Heart left ventricle (tissue), 16 donors: ENCODE measurements at regions not wholly inside any gene's neighbourhood (a gene's known extent, or its start where the extent isn't known, plus 50 kb on each side); places are given as distances from the start of the nearest gene placed in this dataset.

Experiments
- ATAC-seq, 4 donors: fragments of 200-7000 bp; cut with Tn5 transposase; one replicate each; pipeline ENCODE4 v1.9.1; 2020 to 2022; ENCODE audit warnings: moderate library complexity in 4 of 4, mild to moderate bottlenecking in 3 of 4, moderate number of reproducible peaks in 1 of 4
- DNase-seq, 5 donors: peaks; one replicate each; pipeline ENCODE4 v3.0.0-alpha.2; 2020
- H3K27ac ChIP-seq, 12 donors: fragments of 200-600 bp; sonication (generic) in 4 of 12; one replicate each; pipeline versions ENCODE4 v1.5.0 to v1.8.0; 2016 to 2022; ENCODE audit warnings: mild to moderate bottlenecking in 2 of 12
- H3K27me3 ChIP-seq, 9 donors: fragments of 200-600 bp; sonication (generic) in 2 of 9; one replicate each; pipeline versions ENCODE4 v1.5.1 to v1.8.0; 2016 to 2022; ENCODE audit warnings: mild to moderate bottlenecking in 3 of 9
- H3K36me3 ChIP-seq, 9 donors: fragments of 200-600 bp; sonication (generic) in 2 of 9; one replicate each; pipeline versions ENCODE4 v1.5.0 to v1.8.0; 2018 to 2022; ENCODE audit warnings: mild to moderate bottlenecking in 2 of 9
- H3K4me1 ChIP-seq, 12 donors: fragments of 200-600 bp; sonication (generic) in 4 of 12; one replicate each; pipeline versions ENCODE4 v1.5.0 to v1.8.0; 2016 to 2022; ENCODE audit warnings: mild to moderate bottlenecking in 3 of 12
- H3K4me3 ChIP-seq, 12 donors: fragments of 200-600 bp; sonication (generic) in 4 of 12; one replicate each; pipeline versions ENCODE4 v1.5.0 to v1.8.0; 2017 to 2022; ENCODE audit warnings: mild to moderate bottlenecking in 9 of 12, moderate library complexity in 4 of 12
- H3K9me3 ChIP-seq, 12 donors: fragments of 200-600 bp; sonication (generic) in 4 of 12; one replicate each; pipeline versions ENCODE4 v1.5.0 to v1.8.0; 2016 to 2022; ENCODE audit warnings: mild to moderate bottlenecking in 1 of 12
- POLR2A ChIP-seq, 2 donors: fragments of 450-650 bp; IDR thresholded peaks; one replicate each; pipeline ENCODE4 v1.6.1; 2017; ENCODE audit warnings: antibody characterized with exemption in 2 of 2, mild to moderate bottlenecking in 2 of 2, moderate library complexity in 2 of 2
- WGBS, 4 donors: extraction: QIAGEN DNeasy Blood & Tissue Kit in 2 of 4; methylation state at CpG; one replicate each; pipeline versions ENCODE4 v1.1.5 to v1.1.7; 2013 to 2018; 5-methylcytosine and 5-hydroxymethylcytosine counted together
- intact Hi-C, 10 donors: fragments of 100-400 bp; cut with DNase I; formaldehyde crosslinking; loops; one replicate each; pipeline versions ENCODE4 v1.11.1 to v1.14.2; 2022
- TF ChIP-seq, protein P1 (sequence below), 12 donors: fragments of 200-600 bp; sonication (generic) in 4 of 12; IDR thresholded peaks; one replicate each; pipeline versions ENCODE4 v1.5.0 to v1.8.0; 2018 to 2022; ENCODE audit warnings: antibody characterized with exemption in 12 of 12, mild to moderate bottlenecking in 5 of 12
- donor health status: ischemic (EF 13 %, LVEDD 7.1; RV severe dilation, severe dysfunction).
- donor health status: healthy with polysubstance abuse.
- donor health status: DM: no; HTN: yes; CAD: no.
- donor health status: DM: no; HTN: no; CAD: no.
- donor health status: ischemic (EF 25% LVEDD 6.9; RV normal size, moderate dysfunction).
- donor health status: ischemic (EF 25% LVEDD 5.7; RV mildly dilated, moderate dysfunction).
- donor health status: healthy.
- donor health status: DM: yes; HTN: yes; CAD: no.
- donor health status: ischemic (EF 35%, LVEDD 5.7; RV mildly dilated, moderate dysfunction).
- donor health status: nonischemic (EF 11% LVEDD 7.7; RV severe dilation, severe dysfunction).
- donor health status: DM: yes; HTN: yes; CAD: no.
- donor health status: PGD.
- donor health status: ischemic (EF 29% LVEDD 5.4; RV normal size, mild dysfunction).
- donor health status: nonischemic (EF 23%, LVEDD 6.1; RV moderate dilation, normal function).

DNA sequence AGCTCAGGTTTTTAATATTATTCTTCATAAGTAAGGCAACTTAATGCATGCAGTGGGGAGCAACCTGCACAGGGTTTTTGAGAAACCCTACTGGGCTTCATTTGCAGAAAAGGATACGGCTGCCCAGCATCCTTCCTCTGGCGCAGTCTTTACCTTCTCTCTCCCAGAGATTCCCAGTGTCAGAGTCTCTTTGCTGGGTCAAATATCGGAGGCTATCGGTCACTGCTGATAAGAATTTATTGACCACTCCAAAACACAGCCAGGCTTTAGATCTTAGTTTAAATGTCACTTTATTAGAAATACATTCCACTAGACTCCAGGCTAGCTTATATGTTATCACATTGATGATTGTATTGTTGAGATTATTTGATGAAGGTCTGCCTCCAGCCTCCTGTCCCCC lies 147.2 kb upstream of the CPSF6 start:
- ATAC-seq (no peak), DNase-seq (no peak)
- intact Hi-C loops, result no loop called here
- H3K4me3 ChIP-seq, result no peak overlapping the region
- no peaks in the 10 kb centered on the region for H3K9me3 ChIP-seq
- H3K27me3 ChIP-seq, result peaks cover 0 to 7% (median 0%) of the 10 kb centered on the region in 9 donors
- no peak for TF ChIP-seq POLR2A (IDR thresholded peaks at IDR 0.05)
- TF ChIP-seq, protein P1, sequence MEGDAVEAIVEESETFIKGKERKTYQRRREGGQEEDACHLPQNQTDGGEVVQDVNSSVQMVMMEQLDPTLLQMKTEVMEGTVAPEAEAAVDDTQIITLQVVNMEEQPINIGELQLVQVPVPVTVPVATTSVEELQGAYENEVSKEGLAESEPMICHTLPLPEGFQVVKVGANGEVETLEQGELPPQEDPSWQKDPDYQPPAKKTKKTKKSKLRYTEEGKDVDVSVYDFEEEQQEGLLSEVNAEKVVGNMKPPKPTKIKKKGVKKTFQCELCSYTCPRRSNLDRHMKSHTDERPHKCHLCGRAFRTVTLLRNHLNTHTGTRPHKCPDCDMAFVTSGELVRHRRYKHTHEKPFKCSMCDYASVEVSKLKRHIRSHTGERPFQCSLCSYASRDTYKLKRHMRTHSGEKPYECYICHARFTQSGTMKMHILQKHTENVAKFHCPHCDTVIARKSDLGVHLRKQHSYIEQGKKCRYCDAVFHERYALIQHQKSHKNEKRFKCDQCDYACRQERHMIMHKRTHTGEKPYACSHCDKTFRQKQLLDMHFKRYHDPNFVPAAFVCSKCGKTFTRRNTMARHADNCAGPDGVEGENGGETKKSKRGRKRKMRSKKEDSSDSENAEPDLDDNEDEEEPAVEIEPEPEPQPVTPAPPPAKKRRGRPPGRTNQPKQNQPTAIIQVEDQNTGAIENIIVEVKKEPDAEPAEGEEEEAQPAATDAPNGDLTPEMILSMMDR (IDR thresholded peaks at IDR 0.05), result no peak
- no peak overlapping the region for H3K27ac ChIP-seq
- H3K36me3 ChIP-seq, result no peaks in the 10 kb centered on the region
- WGBS, 4 donors, result 88 to 93% (median 91%) methylated on average over 4 of the region's 4 CpGs
- H3K4me1 ChIP-seq, result peaks cover 0 to 18% (median 0%) of the 10 kb centered on the region in 12 donors

DNA sequence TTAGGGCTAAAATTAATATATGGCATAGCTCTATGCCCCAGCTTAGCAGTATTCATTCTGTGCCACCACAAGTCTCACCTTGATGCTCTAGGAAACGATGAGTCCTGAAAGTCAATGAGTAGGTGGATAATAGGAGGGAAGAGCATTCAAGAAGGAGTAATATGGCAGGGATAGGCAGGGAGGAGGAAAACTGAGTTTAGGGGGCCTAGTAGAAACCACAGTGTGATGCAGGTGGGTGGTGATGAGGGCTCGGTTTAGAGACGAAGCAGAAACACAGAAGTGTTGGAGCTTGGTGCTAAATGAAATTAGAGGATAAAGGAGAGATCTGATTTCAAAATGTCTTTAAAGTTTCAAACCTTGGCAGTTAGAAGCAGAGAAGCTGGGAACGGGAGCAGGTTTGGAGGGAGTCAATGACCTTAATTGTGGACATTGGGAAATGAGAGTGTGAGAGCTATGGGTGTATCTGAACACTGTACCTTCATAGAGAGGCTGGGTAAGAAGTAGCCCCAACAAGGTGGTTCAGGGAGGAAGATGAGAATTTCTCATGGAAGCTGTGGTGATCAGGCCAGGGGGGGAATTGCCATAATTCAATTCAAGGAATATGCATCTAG lies 144.7 kb upstream of the CPSF6 start:
- DNase-seq (no peak), ATAC-seq (no peak)
- Histone ChIP-seq H3K4me3 (no peak overlapping the region), H3K4me1 (peaks cover 0 to 20% (median 0%) of the 10 kb centered on the region in 12 donors), H3K36me3 (no peaks in the 10 kb centered on the region), H3K27ac (no peak overlapping the region), H3K27me3 (peaks cover 0 to 16% (median 0%) of the 10 kb centered on the region in 9 donors), H3K9me3 (no peaks in the 10 kb centered on the region)
- TF ChIP-seq POLR2A (IDR thresholded peaks at IDR 0.05), result no peak
- TF ChIP-seq, protein P1 (IDR thresholded peaks at IDR 0.05), result no peak
- intact Hi-C loops, result no loop called here
- 68 to 69% (median 69%) methylated on average over 4 of the region's 4 CpGs for WGBS, 4 donors

DNA sequence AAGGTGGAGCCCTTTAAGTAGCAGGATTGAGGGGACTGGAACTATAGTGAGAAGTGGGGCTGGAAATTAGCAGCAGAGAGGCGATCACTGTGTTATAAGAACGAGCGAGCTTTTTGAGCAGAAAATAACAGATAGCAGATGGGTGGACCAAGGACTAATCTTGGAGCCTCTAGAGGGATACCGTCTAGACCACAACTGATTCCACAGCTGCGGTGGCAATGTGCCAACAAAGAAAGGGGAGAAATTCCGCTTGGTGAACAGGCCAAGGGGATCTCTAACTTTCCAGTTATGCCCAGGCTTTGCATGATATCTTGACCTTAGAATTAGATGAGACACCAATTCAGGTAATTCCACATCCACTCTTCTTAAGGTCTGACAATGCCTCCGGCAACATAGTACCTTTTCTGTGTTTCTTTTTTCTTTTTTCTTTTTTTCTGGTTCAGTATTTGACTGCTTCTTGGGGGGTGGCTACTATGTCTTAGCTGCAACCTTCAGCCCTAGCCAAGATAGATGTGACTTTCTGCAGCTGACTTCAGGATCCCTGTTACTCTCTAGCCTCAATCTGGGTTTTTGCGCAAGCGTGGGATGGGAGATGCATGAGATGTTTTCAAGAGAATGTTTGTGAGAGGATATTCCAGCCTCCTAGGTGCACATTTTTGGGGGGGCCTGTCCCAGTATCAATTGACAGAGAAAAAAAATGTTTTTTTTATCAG lies 143.4 kb upstream of the CPSF6 start:
- H3K36me3 ChIP-seq, result no peaks in the 10 kb centered on the region
- H3K27ac ChIP-seq, result no peak overlapping the region
- H3K4me3 ChIP-seq, result no peak overlapping the region
- 57 to 64% (median 60%) methylated on average over 9 of the region's 9 CpGs for WGBS, 4 donors
- DNase-seq (peak in 3 of 5 donors; percentile 29 to 42 (median 30)), ATAC-seq (peak in 2 of 4 donors; percentile 34 to 55)
- H3K27me3 ChIP-seq, result peaks cover 0 to 19% (median 0%) of the 10 kb centered on the region in 9 donors
- TF ChIP-seq POLR2A (IDR thresholded peaks at IDR 0.05), result no peak
- TF ChIP-seq, protein P1 (IDR thresholded peaks at IDR 0.05), result no peak
- no peaks in the 10 kb centered on the region for H3K9me3 ChIP-seq
- H3K4me1 ChIP-seq, result peaks cover 0 to 20% (median 0%) of the 10 kb centered on the region in 12 donors
- intact Hi-C loops, result no loop called here

DNA sequence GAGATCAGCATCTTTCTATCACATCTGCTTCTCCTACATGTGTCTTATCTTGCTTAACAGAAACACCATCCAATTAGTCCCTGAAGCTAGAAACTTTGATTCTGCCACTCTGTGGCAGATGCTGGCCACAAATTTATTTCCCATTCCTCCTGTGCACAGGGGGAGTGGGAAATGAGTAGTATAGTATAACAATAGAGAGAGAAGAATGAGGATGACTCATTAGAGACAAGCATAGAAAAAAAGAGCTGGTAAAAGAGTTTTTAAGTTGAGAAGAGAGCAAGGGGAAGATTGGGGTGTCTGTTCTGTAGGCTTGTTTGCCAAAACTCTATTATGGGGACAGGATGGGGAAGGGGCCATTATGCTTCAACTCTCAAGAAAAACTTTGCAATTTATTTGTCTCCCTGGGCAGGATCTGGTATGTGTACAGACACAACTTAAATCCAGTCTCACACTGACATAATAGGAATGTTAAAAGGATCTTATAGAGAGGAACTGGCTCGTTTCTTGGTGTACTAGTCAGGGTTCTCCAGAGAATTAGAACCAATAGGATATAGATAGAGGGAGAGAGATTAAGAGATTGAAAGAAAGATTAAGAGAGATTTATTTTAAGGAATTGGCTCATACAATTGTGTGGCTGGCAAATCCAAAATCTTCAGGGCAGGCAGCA lies 142.6 kb upstream of the CPSF6 start:
- TF ChIP-seq POLR2A (IDR thresholded peaks at IDR 0.05), result no peak
- TF ChIP-seq, protein P1 (IDR thresholded peaks at IDR 0.05), result no peak
- 19 to 45% (median 27%) methylated on average over 1 of the region's 1 CpG for WGBS, 4 donors
- ATAC-seq (no peak), DNase-seq (no peak)
- Histone ChIP-seq H3K4me3 (no peak overlapping the region), H3K4me1 (peaks cover 0 to 20% (median 0%) of the 10 kb centered on the region in 12 donors), H3K9me3 (no peaks in the 10 kb centered on the region), H3K27me3 (peaks cover 0 to 19% (median 0%) of the 10 kb centered on the region in 9 donors), H3K36me3 (no peaks in the 10 kb centered on the region), H3K27ac (no peak overlapping the region)
- intact Hi-C loops, result no loop called here
